Dermis microvascular lymphatic vessel endothelial cell (primary cell): ENCODE measurements at regions not wholly inside any gene's neighbourhood (a gene's known extent, or its start where the extent isn't known, plus 50 kb on each side); places are given as distances from the start of the nearest gene placed in this dataset.
"Not testable (repeated sequence)": the region's sequence is repeated elsewhere in the genome, so short reads cannot be mapped to it uniquely, and the experiment has no call there.

Experiments used
- DNase-seq, 2 donors: peaks; one replicate each; pipeline versions ENCODE4 v3.0.0 to v3.0.0-alpha.2; 2010; ENCODE audit warnings: low read depth in 2 of 2

GRCh38 chr1:65527190-65527589 is 106.7 kb downstream of the LEPR start:
- peak; percentile 65 to 81 for DNase-seq

GRCh38 chr1:65527707-65528503 is 107.4 kb downstream of the LEPR start:
- DNase-seq: peak; percentile 21 to 37

- no peak for DNase-seq
These were observed 111.6 kb downstream of the LEPR start for GRCh38 chr1:65531972-65532570.

GRCh38 chr1:65535981-65536380 is 115.5 kb downstream of the LEPR start:
- DNase-seq: no peak

- peak in 1 of 2 donors; percentile 30 for DNase-seq
These were observed 117.6 kb downstream of the LEPR start for GRCh38 chr1:65538086-65538485.

- no peak for DNase-seq
These were observed 118.2 kb downstream of the LEPR start for GRCh38 chr1:65538664-65539063.

GRCh38 chr1:65539266-65540131 is 119.0 kb downstream of the LEPR start:
- no peak for DNase-seq

GRCh38 chr1:65541161-65541560 is 120.7 kb downstream of the LEPR start:
- no peak for DNase-seq

- DNase-seq: no peak
These were observed 121.4 kb downstream of the LEPR start for GRCh38 chr1:65541865-65542264.

GRCh38 chr1:65542592-65542991 is 122.1 kb downstream of the LEPR start:
- DNase-seq: not testable (repeated sequence)

- not testable (repeated sequence) for DNase-seq
These were observed 130.0 kb downstream of the LEPR start for GRCh38 chr1:65550306-65551010.

GRCh38 chr1:65552484-65552883 is 132.0 kb downstream of the LEPR start:
- DNase-seq: not testable (repeated sequence)

GRCh38 chr1:65554086-65554764 is 133.8 kb downstream of the LEPR start:
- not testable (repeated sequence) for DNase-seq

- no peak for DNase-seq
These were observed 134.4 kb downstream of the LEPR start for GRCh38 chr1:65554829-65555228.

- peak in 1 of 2 donors; percentile 28 for DNase-seq
These were observed 137.7 kb downstream of the LEPR start for GRCh38 chr1:65558215-65558614.

- DNase-seq: no peak
These were observed 144.0 kb downstream of the LEPR start for GRCh38 chr1:65564493-65564892.

GRCh38 chr1:65568285-65568684 is 147.8 kb downstream of the LEPR start:
- no peak for DNase-seq

GRCh38 chr1:65572701-65573421 is 152.4 kb downstream of the LEPR start:
- no peak for DNase-seq

- no peak for DNase-seq
These were observed 156.8 kb downstream of the LEPR start for GRCh38 chr1:65577278-65577677.

- not testable (repeated sequence) for DNase-seq
These were observed 157.5 kb downstream of the LEPR start for GRCh38 chr1:65577982-65578381.
